SK-N-DZ (cell line): ENCODE measurements at regions not wholly inside any gene's neighbourhood (a gene's known extent, or its start where the extent isn't known, plus 50 kb on each side); places are given as distances from the start of the nearest gene placed in this dataset.
"Not testable (repeated sequence)": the region's sequence is repeated elsewhere in the genome, so short reads cannot be mapped to it uniquely, and the experiment has no call there.

ENCODE experiments used
- DNase-seq: peaks from one replicate; pipeline ENCODE4 v3.0.0-alpha.2; 2015; ENCODE audit warnings: low spot score

- no peak for DNase-seq
Measured at GRCh38 chr10:6737080-6737641, 157.1 kb upstream of the PRKCQ start.

- DNase-seq = no peak
Measured at GRCh38 chr10:6734286-6734685, 154.2 kb upstream of the PRKCQ start.

- DNase-seq = no peak
Measured at GRCh38 chr10:6729861-6730344, 149.8 kb upstream of the PRKCQ start.

GRCh38 chr10:6729071-6729774 lies 149.1 kb upstream of the PRKCQ start:
- DNase-seq = no peak

- no peak for DNase-seq
Measured at GRCh38 chr10:6726924-6727323, 146.8 kb upstream of the PRKCQ start.

GRCh38 chr10:6722616-6723004 lies 142.5 kb upstream of the PRKCQ start:
- no peak for DNase-seq

GRCh38 chr10:6721964-6722615 lies 142.0 kb upstream of the PRKCQ start:
- no peak for DNase-seq

GRCh38 chr10:6721480-6721879 lies 141.4 kb upstream of the PRKCQ start:
- DNase-seq = no peak

- no peak for DNase-seq
Measured at GRCh38 chr10:6719561-6719960, 139.5 kb upstream of the PRKCQ start.

- no peak for DNase-seq
Measured at GRCh38 chr10:6718550-6718949, 138.5 kb upstream of the PRKCQ start.

- no peak for DNase-seq
Measured at GRCh38 chr10:6716516-6716915, 136.4 kb upstream of the PRKCQ start.

- DNase-seq = no peak
Measured at GRCh38 chr10:6713716-6714115, 133.6 kb upstream of the PRKCQ start.

GRCh38 chr10:6713120-6713519 lies 133.0 kb upstream of the PRKCQ start:
- no peak for DNase-seq

- DNase-seq = no peak
Measured at GRCh38 chr10:6711881-6712280, 131.8 kb upstream of the PRKCQ start.

- DNase-seq = peak; percentile 25
Measured at GRCh38 chr10:6711408-6711841, 131.3 kb upstream of the PRKCQ start.

- DNase-seq = no peak
Measured at GRCh38 chr10:6707352-6707751, 127.3 kb upstream of the PRKCQ start.

GRCh38 chr10:6706725-6707124 lies 126.6 kb upstream of the PRKCQ start:
- no peak for DNase-seq

- DNase-seq = no peak
Measured at GRCh38 chr10:6704896-6705295, 124.8 kb upstream of the PRKCQ start.

- not testable (repeated sequence) for DNase-seq
Measured at GRCh38 chr10:6702833-6703232, 122.8 kb upstream of the PRKCQ start.

GRCh38 chr10:6702030-6702429 lies 122.0 kb upstream of the PRKCQ start:
- DNase-seq = no peak

- no peak for DNase-seq
Measured at GRCh38 chr10:6701289-6701688, 121.2 kb upstream of the PRKCQ start.

- DNase-seq = no peak
Measured at GRCh38 chr10:6700066-6700465, 120.0 kb upstream of the PRKCQ start.

- no peak for DNase-seq
Measured at GRCh38 chr10:6699336-6699735, 119.3 kb upstream of the PRKCQ start.
